K562 (cell line): ENCODE measurements at regions not wholly inside any gene's neighbourhood (a gene's known extent, or its start where the extent isn't known, plus 50 kb on each side); places are given as distances from the start of the nearest gene placed in this dataset.

Experiments used
- ATAC-seq: fragments of 200-7000 bp; cut with Tn5 transposase; 3 replicates; pipeline ENCODE4 v1.9.1; 2020; ENCODE audit warnings: moderate library complexity
- BruUV-seq: library from RNA; stranded (reverse); fragments of 400-500 nt; replicated peaks from 2 replicates; lab custom pipeline; 2021; lab: Mats Ljungman, UMichigan
- CTCF ChIA-PET: fragments of 300-600 bp; formaldehyde crosslinking; extraction: SDS; loops from one replicate; lab custom pipeline; 2021; ENCODE audit warnings: low intra/inter-chr PET ratio; lab: Yijun Ruan, JAX
- POLR2A ChIA-PET: fragments of 300-600, 350-650 bp; sonication (Branson Sonifier 250); formaldehyde crosslinking; extraction: SDS; loops from one replicate; lab custom pipeline; 2021; ENCODE audit warnings: antibody characterized with exemption, inconsistent platforms; lab: Yijun Ruan, JAX
- DNase-seq, 4 experiments: peaks; one replicate each; pipeline versions ENCODE4 v3.0.0 to v3.0.0-alpha.2; 2011 to 2018; ENCODE audit warnings: low spot score in 3 of 4, mixed read lengths in 3 of 4; ENCODE audit errors: extremely low read depth in 1 of 4
- FAIRE-seq: peaks from 2 replicates; lab custom pipeline; 2011; peaks lifted over from hg19 to GRCh38; lab: Jason Lieb, UNC
- H2AFZ ChIP-seq: 2 replicates; pipeline ENCODE4 v1.6.0; 2011; ENCODE audit warnings: low read depth, low read length, control low read depth, inconsistent platforms
- H3K27ac ChIP-seq: fragments of 200-600 bp; 3 replicates; pipeline ENCODE4 v1.8.0; 2011; ENCODE audit warnings: low read depth, mild to moderate bottlenecking, control low read depth, inconsistent platforms, low read length, moderate library complexity, mixed read lengths; ENCODE audit errors: extremely low read depth
- H3K27me3 ChIP-seq, 2 experiments: fragments of 300-600 bp in 1 of 2; 2 replicates in 1 of 2; 3 replicates in 1 of 2; pipeline versions ENCODE4 v1.6.0 to v1.8.0; 2011; ENCODE audit warnings: inconsistent platforms in 2 of 2, low read length in 2 of 2, mild to moderate bottlenecking in 1 of 2, mixed read lengths in 1 of 2, moderate library complexity in 1 of 2; ENCODE audit not compliant: control insufficient read depth in 2 of 2, insufficient read depth in 2 of 2
- H3K36me3 ChIP-seq: fragments of 300-600 bp; 3 replicates; pipeline ENCODE4 v1.8.0; 2011; ENCODE audit warnings: mild to moderate bottlenecking, low read length, inconsistent platforms; ENCODE audit not compliant: control insufficient read depth, insufficient read depth
- H3K4me1 ChIP-seq, 2 experiments: fragments of 200-600 bp in 1 of 2; replicated peaks in 1 of 2; 2 replicates in 1 of 2; 3 replicates in 1 of 2; pipeline versions ENCODE4 v1.5.1 to v1.8.0; 2011; ENCODE audit warnings: inconsistent platforms in 2 of 2, low read length in 2 of 2, mild to moderate bottlenecking in 1 of 2, mixed read lengths in 1 of 2, moderate library complexity in 1 of 2; ENCODE audit not compliant: control insufficient read depth in 2 of 2, insufficient read depth in 2 of 2
- H3K4me2 ChIP-seq: 2 replicates; pipeline ENCODE4 v1.6.1; 2011; ENCODE audit warnings: low read length, control low read depth, inconsistent platforms, mixed read lengths; ENCODE audit not compliant: insufficient read depth
- H3K4me3 ChIP-seq: fragments of 200-600 bp; sonication (generic), shearing (Covaris generic); 2 replicates; pipeline ENCODE4 v1.5.1; 2016; ENCODE audit warnings: control low read depth, inconsistent platforms
- H3K79me2 ChIP-seq: fragments of 200-600 bp; 3 replicates; pipeline ENCODE4 v1.8.0; 2011; ENCODE audit warnings: low read length, inconsistent platforms; ENCODE audit not compliant: control insufficient read depth, insufficient read depth
- H3K9ac ChIP-seq, 2 experiments: 2 replicates each; pipeline versions ENCODE4 v1.6.0 to v1.6.1; 2011; ENCODE audit warnings: low read depth in 2 of 2, low read length in 2 of 2, control low read depth in 1 of 2, inconsistent platforms in 1 of 2, mild to moderate bottlenecking in 1 of 2, mixed read lengths in 1 of 2; ENCODE audit not compliant: insufficient read depth in 1 of 2
- H3K9me1 ChIP-seq: one replicate; pipeline ENCODE4 v1.6.0; 2011; ENCODE audit warnings: inconsistent platforms, mild to moderate bottlenecking, low read length, moderate library complexity; ENCODE audit not compliant: control insufficient read depth, insufficient read depth
- H3K9me3 ChIP-seq: replicated peaks from 2 replicates; pipeline ENCODE4 v1.5.1; 2011; ENCODE audit warnings: low read depth, low read length, inconsistent platforms; ENCODE audit not compliant: control insufficient read depth, insufficient read depth
- H4K20me1 ChIP-seq: replicated peaks from 2 replicates; pipeline ENCODE4 v1.6.1; 2011; ENCODE audit warnings: low read length, inconsistent platforms, mixed read lengths; ENCODE audit not compliant: control insufficient read depth, insufficient read depth
- CHD2 ChIP-seq: IDR thresholded peaks from 2 replicates; pipeline ENCODE4 v1.6.1; 2011; ENCODE audit warnings: low read depth, low read length
- HDAC6 ChIP-seq: IDR thresholded peaks from 2 replicates; pipeline ENCODE4 v1.6.1; 2012; ENCODE audit warnings: low read depth, mild to moderate bottlenecking, control low read depth, inconsistent platforms, low read length, moderate library complexity
- SNRNP70 ChIP-seq: fragments of 200-400 bp; formaldehyde crosslinking; optimal IDR thresholded peaks from 2 replicates; pipeline ENCODE3; 2017; ENCODE audit warnings: low read depth, low read length
- ZNF444 ChIP-seq: fragments of 250-450 bp; sonication (Bioruptor Pico); IDR thresholded peaks from 2 replicates; pipeline ENCODE4 v1.4.0; 2020; ENCODE audit warnings: mild to moderate bottlenecking, moderate library complexity
- ZNF586 ChIP-seq: fragments of 450-650 bp; formaldehyde crosslinking; conservative IDR thresholded peaks from 2 replicates; pipeline ENCODE4 v1.4.0; 2020; ENCODE audit warnings: mild to moderate bottlenecking, moderate library complexity
- whole genome bisulfite sequencing: fragments of 100-300 bp; shearing (Covaris generic); methylation state at CpG from one replicate; pipeline ENCODE4 v1.1.6; 2016; ENCODE audit warnings: low coverage, mixed read lengths; ENCODE audit not compliant: insufficient coverage; ENCODE audit errors: missing lambda C conversion rate; 5-methylcytosine and 5-hydroxymethylcytosine counted together
- in situ Hi-C: fragments of 300-500 bp; cut with MboI; formaldehyde crosslinking; loops from 4 replicates; pipeline ENCODE4 v1.15.0; 2018; ENCODE audit warnings: inconsistent platforms, mixed read lengths
- intact Hi-C: fragments of 100-400 bp; cut with micrococcal nuclease; formaldehyde crosslinking; loops from 2 replicates; pipeline ENCODE4 v1.14.2; 2022
- TF ChIP-seq, protein P1 (sequence below): fragments of 200-400 bp; formaldehyde crosslinking; IDR thresholded peaks from 2 replicates; pipeline ENCODE4 v1.6.1; 2017; ENCODE audit warnings: mild to moderate bottlenecking, low read depth, low read length, moderate library complexity
- TF ChIP-seq, protein P2 (sequence below): fragments of 250-450 bp; sonication (Bioruptor Pico); IDR thresholded peaks from 2 replicates; pipeline ENCODE4 v1.8.0; 2022; ENCODE audit warnings: moderate library complexity, mild to moderate bottlenecking, inconsistent platforms

GRCh38 chr5:5031665-5032064 lies 108.5 kb upstream of the ADAMTS16 start:
- FAIRE-seq (no peak), DNase-seq (no peak), ATAC-seq (no peak)
- Histone ChIP-seq H3K27me3 (no peaks in the 10 kb centered on the region), H3K4me1 (no peaks in the 10 kb centered on the region), H3K79me2 (no peaks in the 10 kb centered on the region), H4K20me1 (no peaks in the 10 kb centered on the region), H3K9me3 (no peaks in the 10 kb centered on the region), H3K27ac (no peak overlapping the region), H3K9me1 (no peaks in the 10 kb centered on the region), H2AFZ (no peak overlapping the region), H3K4me2 (no peak overlapping the region), H3K9ac (no peak overlapping the region), H3K36me3 (no peaks in the 10 kb centered on the region), H3K4me3 (no peak overlapping the region)
- in situ Hi-C loops: no loop called here
- POLR2A ChIA-PET: no interaction called here
- intact Hi-C loops: no loop called here
- 0% methylated on average over 6 of the region's 6 CpGs for WGBS
- CTCF ChIA-PET: no interaction called here
- BruUV-seq: no TSS peak
- TF ChIP-seq ZNF444: no peak
- TF ChIP-seq SNRNP70: no peak
- TF ChIP-seq ZNF586: no peak
- no peak for TF ChIP-seq HDAC6
- TF ChIP-seq CHD2: peak; percentile 79
- TF ChIP-seq, protein P1, sequence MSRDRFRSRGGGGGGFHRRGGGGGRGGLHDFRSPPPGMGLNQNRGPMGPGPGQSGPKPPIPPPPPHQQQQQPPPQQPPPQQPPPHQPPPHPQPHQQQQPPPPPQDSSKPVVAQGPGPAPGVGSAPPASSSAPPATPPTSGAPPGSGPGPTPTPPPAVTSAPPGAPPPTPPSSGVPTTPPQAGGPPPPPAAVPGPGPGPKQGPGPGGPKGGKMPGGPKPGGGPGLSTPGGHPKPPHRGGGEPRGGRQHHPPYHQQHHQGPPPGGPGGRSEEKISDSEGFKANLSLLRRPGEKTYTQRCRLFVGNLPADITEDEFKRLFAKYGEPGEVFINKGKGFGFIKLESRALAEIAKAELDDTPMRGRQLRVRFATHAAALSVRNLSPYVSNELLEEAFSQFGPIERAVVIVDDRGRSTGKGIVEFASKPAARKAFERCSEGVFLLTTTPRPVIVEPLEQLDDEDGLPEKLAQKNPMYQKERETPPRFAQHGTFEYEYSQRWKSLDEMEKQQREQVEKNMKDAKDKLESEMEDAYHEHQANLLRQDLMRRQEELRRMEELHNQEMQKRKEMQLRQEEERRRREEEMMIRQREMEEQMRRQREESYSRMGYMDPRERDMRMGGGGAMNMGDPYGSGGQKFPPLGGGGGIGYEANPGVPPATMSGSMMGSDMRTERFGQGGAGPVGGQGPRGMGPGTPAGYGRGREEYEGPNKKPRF: no peak
- TF ChIP-seq, protein P2, sequence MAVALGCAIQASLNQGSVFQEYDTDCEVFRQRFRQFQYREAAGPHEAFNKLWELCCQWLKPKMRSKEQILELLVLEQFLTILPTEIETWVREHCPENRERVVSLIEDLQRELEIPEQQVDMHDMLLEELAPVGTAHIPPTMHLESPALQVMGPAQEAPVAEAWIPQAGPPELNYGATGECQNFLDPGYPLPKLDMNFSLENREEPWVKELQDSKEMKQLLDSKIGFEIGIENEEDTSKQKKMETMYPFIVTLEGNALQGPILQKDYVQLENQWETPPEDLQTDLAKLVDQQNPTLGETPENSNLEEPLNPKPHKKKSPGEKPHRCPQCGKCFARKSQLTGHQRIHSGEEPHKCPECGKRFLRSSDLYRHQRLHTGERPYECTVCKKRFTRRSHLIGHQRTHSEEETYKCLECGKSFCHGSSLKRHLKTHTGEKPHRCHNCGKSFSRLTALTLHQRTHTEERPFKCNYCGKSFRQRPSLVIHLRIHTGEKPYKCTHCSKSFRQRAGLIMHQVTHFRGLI (CRISPR knock-in tag): no peak
